Inferior parietal cortex (tissue), 1 donor: ENCODE measurements at regions not wholly inside any gene's neighbourhood (a gene's known extent, or its start where the extent isn't known, plus 50 kb on each side); places are given as distances from the start of the nearest gene placed in this dataset.

ENCODE experiments used
- DNase-seq: peaks from one replicate; pipeline ENCODE4 v3.0.0-alpha.2; 2016; ENCODE audit errors: extremely low spot score

- DNase-seq: no peak
These were observed 434.7 kb downstream of the TNS3 start for GRCh38 chr7:47147213-47147631.

- no peak for DNase-seq
These were observed 435.9 kb downstream of the TNS3 start for GRCh38 chr7:47145982-47146381.

GRCh38 chr7:47145186-47145725 is 436.7 kb downstream of the TNS3 start:
- no peak for DNase-seq

- DNase-seq: no peak
These were observed 438.6 kb downstream of the TNS3 start for GRCh38 chr7:47143339-47143738.

GRCh38 chr7:47142867-47143175 is 439.1 kb downstream of the TNS3 start:
- no peak for DNase-seq

GRCh38 chr7:47142169-47142866 is 439.6 kb downstream of the TNS3 start:
- no peak for DNase-seq

GRCh38 chr7:47132471-47132870 is 449.4 kb downstream of the TNS3 start:
- DNase-seq: no peak

GRCh38 chr7:47128700-47129099 is 453.2 kb downstream of the TNS3 start:
- DNase-seq: no peak

- DNase-seq: no peak
These were observed 456.4 kb downstream of the TNS3 start for GRCh38 chr7:47125529-47125928.

- no peak for DNase-seq
These were observed 462.5 kb downstream of the TNS3 start for GRCh38 chr7:47119261-47119865.

- no peak for DNase-seq
These were observed 477.7 kb downstream of the TNS3 start for GRCh38 chr7:47104206-47104549.

- DNase-seq: no peak
These were observed 478.3 kb downstream of the TNS3 start for GRCh38 chr7:47103498-47104205.

GRCh38 chr7:47102331-47102841 is 479.5 kb downstream of the TNS3 start:
- DNase-seq: no peak

- no peak for DNase-seq
These were observed 481.0 kb downstream of the TNS3 start for GRCh38 chr7:47100817-47101435.

- DNase-seq: no peak
These were observed 481.6 kb downstream of the TNS3 start for GRCh38 chr7:47100148-47100816.

GRCh38 chr7:47097431-47097830 is 484.5 kb downstream of the TNS3 start:
- DNase-seq: no peak

GRCh38 chr7:47095946-47096345 is 486.0 kb downstream of the TNS3 start:
- no peak for DNase-seq

- DNase-seq: no peak
These were observed 487.4 kb downstream of the TNS3 start for GRCh38 chr7:47094462-47094861.

- DNase-seq: no peak
These were observed 488.3 kb downstream of the TNS3 start for GRCh38 chr7:47093320-47094234.

- no peak for DNase-seq
These were observed 489.6 kb downstream of the TNS3 start for GRCh38 chr7:47092336-47092735.

GRCh38 chr7:47091141-47091540 is 490.8 kb downstream of the TNS3 start:
- no peak for DNase-seq
